ENCODE measurements at regions not wholly inside any gene's neighbourhood (a gene's known extent, or its start where the extent isn't known, plus 50 kb on each side); places are given as distances from the start of the nearest gene placed in this dataset.

- no peak for TF ChIP-seq CTCF (IDR thresholded peaks at IDR 0.05)
- no peak for TF ChIP-seq POLR2A (IDR thresholded peaks at IDR 0.05)
Measured at GRCh38 chr7:46713868-46714596, 793.0 kb upstream of the IGFBP3 start.
